Sigmoid colon (tissue), 6 donors: ENCODE measurements at regions not wholly inside any gene's neighbourhood (a gene's known extent, or its start where the extent isn't known, plus 50 kb on each side); places are given as distances from the start of the nearest gene placed in this dataset.

Source experiments
- DNase-seq: peaks from one replicate; pipeline ENCODE4 v3.0.0-alpha.2; 2019
- H3K27ac ChIP-seq, 4 donors: fragments of 200-600 bp; sonication (generic); one replicate each; pipeline ENCODE4 v1.5.1; 2016 to 2019; ENCODE audit warnings: mild to moderate bottlenecking in 1 of 4
- H3K27me3 ChIP-seq, 3 donors: fragments of 200-600 bp; sonication (generic); one replicate each; pipeline ENCODE4 v1.5.1; 2019; ENCODE audit warnings: mild to moderate bottlenecking in 1 of 3
- H3K36me3 ChIP-seq, 4 donors: fragments of 200-600 bp; sonication (generic); one replicate each; pipeline ENCODE4 v1.5.1; 2016 to 2019
- H3K4me1 ChIP-seq, 4 donors: fragments of 200-600 bp; sonication (generic); one replicate each; pipeline ENCODE4 v1.5.1; 2017 to 2019
- H3K4me3 ChIP-seq, 4 donors: fragments of 200-600 bp; sonication (generic); one replicate each; pipeline ENCODE4 v1.5.1; 2017 to 2019; ENCODE audit warnings: mild to moderate bottlenecking in 2 of 4, moderate library complexity in 1 of 4
- H3K9me3 ChIP-seq, 4 donors: fragments of 200-600 bp in 3 of 4; sonication (generic) in 3 of 4; one replicate each; pipeline versions ENCODE4 v1.5.1 to v1.6.1; 2013 to 2019
- CTCF ChIP-seq, 4 experiments: fragments of 450-650 bp in 3 of 4; fragments of 200-600 bp in 1 of 4; IDR thresholded peaks; one replicate each; pipeline ENCODE4 v1.5.1; 2016 to 2019; ENCODE audit warnings: antibody characterized with exemption in 4 of 4, mild to moderate bottlenecking in 3 of 4, moderate library complexity in 2 of 4
- EP300 ChIP-seq, 4 donors: sonication (generic); formaldehyde crosslinking; IDR thresholded peaks; one replicate each; pipeline ENCODE4 v1.6.1; 2017; ENCODE audit warnings: antibody characterized with exemption in 4 of 4
- POLR2A ChIP-seq, 2 donors: fragments of 450-650 bp; IDR thresholded peaks; one replicate each; pipeline ENCODE4 v1.6.1; 2016; ENCODE audit warnings: antibody characterized with exemption in 2 of 2, mild to moderate bottlenecking in 2 of 2, moderate library complexity in 2 of 2
- POLR2AphosphoS5 ChIP-seq, 4 donors: sonication (generic); formaldehyde crosslinking; IDR thresholded peaks; one replicate each; pipeline ENCODE4 v1.6.1; 2017; ENCODE audit warnings: antibody characterized with exemption in 4 of 4
- WGBS, 2 donors: extraction: QIAGEN DNeasy Blood & Tissue Kit; methylation state at CpG; one replicate each; pipeline ENCODE4 v1.1.7; 2013; 5-methylcytosine and 5-hydroxymethylcytosine counted together
- intact Hi-C: fragments of 100-400 bp; cut with DNase I; formaldehyde crosslinking; loops from one replicate; pipeline ENCODE4 v1.15.1; 2023
- donor health status: healthy with polysubstance abuse.
- donor health status: healthy.

GRCh38 chr2:19710230-19710629, 191.6 kb downstream of the TTC32 start:
- Histone ChIP-seq H3K4me3 (no peak overlapping the region), H3K27ac (no peak overlapping the region), H3K27me3 (no peaks in the 10 kb centered on the region), H3K36me3 (no peaks in the 10 kb centered on the region), H3K9me3 (peaks cover 0 to 4% (median 0%) of the 10 kb centered on the region in 4 donors), H3K4me1 (peaks cover 0 to 13% (median 3%) of the 10 kb centered on the region in 4 donors)
- 80 to 90% methylated on average over 2 of the region's 2 CpGs for WGBS, 2 donors
- TF ChIP-seq EP300 (IDR thresholded peaks at IDR 0.05): no peak
- intact Hi-C loops: no loop called here
- DNase-seq: no peak

DNA sequence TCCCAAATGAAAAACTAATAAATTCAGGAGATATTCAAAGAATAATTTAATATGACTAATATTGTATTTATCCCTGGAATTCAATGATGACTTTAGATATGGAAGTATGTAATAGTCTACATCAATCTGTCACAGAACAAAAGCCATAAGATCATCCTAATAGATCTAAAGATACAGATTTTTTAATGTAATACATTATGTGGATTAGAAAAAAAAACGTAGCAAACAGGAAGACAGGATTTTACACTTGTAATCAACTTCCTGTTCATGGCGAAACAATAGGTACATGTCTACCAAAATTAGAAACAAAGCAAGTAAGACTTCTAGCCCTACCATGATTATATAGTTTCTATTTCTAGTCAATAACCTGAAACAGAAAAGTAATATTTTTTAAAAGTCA, 192.2 kb downstream of the TTC32 start:
- WGBS, 2 donors: 45 to 58% methylated on average over 2 of the region's 2 CpGs

DNA sequence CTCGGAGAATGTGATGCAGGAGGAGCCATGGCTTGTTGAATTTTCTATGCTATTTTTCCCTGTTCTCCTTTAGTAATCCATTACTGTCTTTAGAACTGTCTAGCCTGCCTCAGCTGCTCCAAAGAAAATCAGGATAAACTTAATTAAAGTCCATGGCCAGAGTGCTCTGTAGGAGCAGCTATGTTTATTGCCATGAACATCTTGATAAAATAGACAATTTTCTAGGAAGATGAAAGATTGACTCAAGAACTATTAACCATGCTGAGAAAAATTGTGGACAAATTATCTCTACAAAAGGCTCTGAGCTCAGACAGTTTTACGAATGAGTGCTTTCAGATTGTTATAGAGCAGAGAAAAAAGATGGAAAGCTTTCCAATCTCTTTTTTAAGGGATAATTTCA, 193.0 kb downstream of the TTC32 start:
- H3K9me3 ChIP-seq: peaks cover 0 to 4% (median 0%) of the 10 kb centered on the region in 4 donors
- peaks cover 0 to 13% (median 3%) of the 10 kb centered on the region in 4 donors for H3K4me1 ChIP-seq
- no peaks in the 10 kb centered on the region for H3K27me3 ChIP-seq
- no peak for DNase-seq
- H3K27ac ChIP-seq: no peak overlapping the region
- no peak overlapping the region for H3K4me3 ChIP-seq
- WGBS, 2 donors: 68 to 88% methylated on average over 2 of the region's 2 CpGs
- H3K36me3 ChIP-seq: no peaks in the 10 kb centered on the region
- intact Hi-C loops: no loop called here
- TF ChIP-seq POLR2A (IDR thresholded peaks at IDR 0.05) (no peak), POLR2AphosphoS5 (IDR thresholded peaks at IDR 0.05) (no peak), EP300 (IDR thresholded peaks at IDR 0.05) (no peak), CTCF (IDR thresholded peaks at IDR 0.05) (no peak)

More for the DNA sequence above, 192.2 kb downstream of the TTC32 start:
- TF ChIP-seq EP300 (IDR thresholded peaks at IDR 0.05) (no peak), POLR2AphosphoS5 (IDR thresholded peaks at IDR 0.05) (no peak), POLR2A (IDR thresholded peaks at IDR 0.05) (no peak), CTCF (IDR thresholded peaks at IDR 0.05) (no peak)
- DNase-seq: no peak
- H3K4me1 ChIP-seq: peaks cover 0 to 13% (median 3%) of the 10 kb centered on the region in 4 donors
- H3K27ac ChIP-seq: no peak overlapping the region
- no peak overlapping the region for H3K4me3 ChIP-seq
- peaks cover 0 to 4% (median 0%) of the 10 kb centered on the region in 4 donors for H3K9me3 ChIP-seq
- no peaks in the 10 kb centered on the region for H3K27me3 ChIP-seq
- intact Hi-C loops: no loop called here
- no peaks in the 10 kb centered on the region for H3K36me3 ChIP-seq

- no peaks in the 10 kb centered on the region for H3K27me3 ChIP-seq
- no peak overlapping the region for H3K27ac ChIP-seq
- no peaks in the 10 kb centered on the region for H3K9me3 ChIP-seq
- TF ChIP-seq EP300 (IDR thresholded peaks at IDR 0.05): no peak
- no peak for TF ChIP-seq CTCF (IDR thresholded peaks at IDR 0.05)
- TF ChIP-seq POLR2A (IDR thresholded peaks at IDR 0.05): no peak
- TF ChIP-seq POLR2AphosphoS5 (IDR thresholded peaks at IDR 0.05): no peak
- H3K4me1 ChIP-seq: peaks cover 0 to 7% (median under 1%) of the 10 kb centered on the region in 4 donors
- DNase-seq: no peak
- intact Hi-C loops: no loop called here
- no peaks in the 10 kb centered on the region for H3K36me3 ChIP-seq
- H3K4me3 ChIP-seq: no peak overlapping the region
Observed at GRCh38 chr2:19706332-19706731, 195.5 kb downstream of the TTC32 start.

DNA sequence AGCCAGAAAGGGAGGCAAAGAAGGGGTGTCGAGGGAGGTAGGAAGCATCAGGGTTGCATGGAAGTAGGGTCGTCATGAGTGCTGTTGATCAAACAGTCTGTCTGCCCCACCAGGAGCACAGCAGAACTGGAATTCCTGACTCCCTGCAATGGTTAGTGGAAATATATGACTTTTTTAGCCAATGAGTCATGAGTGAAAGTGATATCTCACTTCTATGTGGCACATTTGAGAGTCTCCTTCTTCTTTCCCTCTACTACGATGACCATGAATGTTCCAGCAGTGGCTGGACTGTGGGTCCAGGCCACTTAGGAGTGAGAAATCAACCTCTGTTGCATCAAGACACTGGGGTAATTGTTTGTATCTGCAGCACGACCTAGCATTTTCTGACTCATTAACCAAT, 199.5 kb downstream of the TTC32 start:
- Histone ChIP-seq H3K4me1 (no peaks in the 10 kb centered on the region), H3K27ac (no peak overlapping the region), H3K4me3 (no peak overlapping the region), H3K36me3 (no peaks in the 10 kb centered on the region), H3K27me3 (no peaks in the 10 kb centered on the region), H3K9me3 (peaks cover 0 to 7% (median 3%) of the 10 kb centered on the region in 4 donors)
- WGBS, 2 donors: 76 to 84% methylated on average over 4 of the region's 4 CpGs
- DNase-seq: no peak
- TF ChIP-seq POLR2AphosphoS5 (IDR thresholded peaks at IDR 0.05) (no peak), EP300 (IDR thresholded peaks at IDR 0.05) (no peak), CTCF (IDR thresholded peaks at IDR 0.05) (no peak), POLR2A (IDR thresholded peaks at IDR 0.05) (no peak)
- intact Hi-C loops: no loop called here
